Large intestine (tissue), 3 donors: ENCODE measurements at regions not wholly inside any gene's neighbourhood (a gene's known extent, or its start where the extent isn't known, plus 50 kb on each side); places are given as distances from the start of the nearest gene placed in this dataset.
"Not testable (repeated sequence)": the region's sequence is repeated elsewhere in the genome, so short reads cannot be mapped to it uniquely, and the experiment has no call there.

Source experiments
- DNase-seq, 2 donors: peaks; one replicate each; pipeline versions ENCODE4 v3.0.0 to v3.0.0-alpha.2; 2013
- H3K27ac ChIP-seq: one replicate; pipeline ENCODE4 v1.5.1; 2013; ENCODE audit warnings: low read length
- H3K27me3 ChIP-seq: 2 replicates; pipeline ENCODE4 v1.6.1; 2013; ENCODE audit warnings: low read length; ENCODE audit not compliant: control insufficient read depth, insufficient read depth
- H3K36me3 ChIP-seq: 2 replicates; pipeline ENCODE4 v1.6.1; 2013; ENCODE audit warnings: low read length; ENCODE audit not compliant: control insufficient read depth, insufficient read depth
- H3K4me1 ChIP-seq: one replicate; pipeline ENCODE4 v1.6.1; 2013; ENCODE audit warnings: low read length; ENCODE audit not compliant: control insufficient read depth, insufficient read depth
- H3K4me3 ChIP-seq: one replicate; pipeline ENCODE4 v1.5.1; 2013; ENCODE audit warnings: low read length
- H3K9me3 ChIP-seq: one replicate; pipeline ENCODE4 v1.6.1; 2013; ENCODE audit warnings: mild to moderate bottlenecking, low read depth, low read length, moderate library complexity; ENCODE audit not compliant: control insufficient read depth
- WGBS: methylation state at CpG from one replicate; pipeline ENCODE4 v1.1.5; 2013; ENCODE audit warnings: low lambda C conversion rate; ENCODE audit not compliant: insufficient coverage; 5-methylcytosine and 5-hydroxymethylcytosine counted together

- no CpG with 5 or more reads among the region's 17 CpGs for WGBS
- H3K4me1 ChIP-seq = no peaks in the 10 kb centered on the region
- peak; percentile 39 to 40 for DNase-seq
Observed at GRCh38 chr22:48757985-48758561, 1069.6 kb downstream of the BRD1 start.

GRCh38 chr22:48757581-48757980, 1070.1 kb downstream of the BRD1 start:
- H3K4me3 ChIP-seq = no peak overlapping the region
- H3K4me1 ChIP-seq = no peaks in the 10 kb centered on the region
- H3K9me3 ChIP-seq = no peaks in the 10 kb centered on the region
- WGBS = no CpG with 5 or more reads among the region's 7 CpGs
- H3K27me3 ChIP-seq = no peaks in the 10 kb centered on the region
- DNase-seq = no peak
- H3K36me3 ChIP-seq = no peaks in the 10 kb centered on the region
- no peak overlapping the region for H3K27ac ChIP-seq

More at GRCh38 chr22:48757985-48758561, 1069.6 kb downstream of the BRD1 start:
- no peaks in the 10 kb centered on the region for H3K9me3 ChIP-seq
- H3K4me3 ChIP-seq = no peak overlapping the region
- H3K27ac ChIP-seq = no peak overlapping the region
- no peaks in the 10 kb centered on the region for H3K36me3 ChIP-seq
- no peaks in the 10 kb centered on the region for H3K27me3 ChIP-seq

GRCh38 chr22:48757135-48757534, 1070.5 kb downstream of the BRD1 start:
- H3K36me3 ChIP-seq, H3K27ac ChIP-seq, DNase-seq, H3K27me3 ChIP-seq, H3K4me1 ChIP-seq, H3K4me3 ChIP-seq, H3K9me3 ChIP-seq: not testable (repeated sequence)
- WGBS = no CpG with 5 or more reads among the region's 1 CpG

DNA sequence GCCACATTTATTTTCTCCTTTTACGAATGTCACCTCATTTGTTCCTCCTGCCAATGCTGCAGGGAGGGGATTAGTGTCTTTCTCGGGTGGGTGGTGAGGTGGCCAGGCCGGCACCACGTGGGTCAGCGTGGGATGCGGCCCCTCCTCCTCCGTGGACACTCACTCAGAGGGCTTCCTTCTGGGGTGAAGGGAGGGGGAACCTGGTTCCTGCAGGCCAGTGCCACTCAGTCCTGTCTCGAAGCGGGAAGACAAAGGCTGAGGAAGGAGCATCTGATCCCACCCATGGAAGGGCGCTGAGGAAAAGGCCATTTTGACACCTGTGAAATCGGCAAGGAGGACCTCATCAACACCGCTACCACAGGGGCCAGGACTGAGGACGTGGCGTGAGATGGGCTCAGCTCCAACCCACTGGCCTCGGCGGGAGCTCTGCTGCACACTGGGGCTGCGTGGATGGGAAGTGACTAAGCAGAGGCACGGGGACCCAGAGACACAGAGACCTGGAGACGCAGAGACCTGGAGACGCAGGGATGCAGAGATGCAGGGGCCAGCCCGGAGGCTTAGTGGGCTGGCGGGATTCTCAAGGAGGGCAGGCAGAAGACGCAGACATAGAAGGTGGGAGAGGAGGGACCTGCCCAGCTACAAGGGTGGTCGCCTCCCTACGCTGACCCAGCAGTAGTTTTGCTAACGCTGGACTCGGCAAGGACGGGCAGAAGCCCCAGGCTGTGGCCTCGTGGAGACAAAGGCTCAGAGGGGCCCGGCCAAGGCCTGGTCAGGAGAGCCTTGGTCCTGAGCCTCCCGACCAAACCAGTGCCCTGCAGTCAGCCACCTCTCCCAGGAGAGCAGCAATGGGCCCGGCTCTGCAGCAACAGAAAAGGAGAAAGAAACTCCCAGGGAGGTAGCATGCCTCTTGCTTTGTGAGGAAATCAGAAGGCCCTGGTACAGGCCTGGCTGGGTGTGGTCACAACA, 1071.2 kb downstream of the BRD1 start:
- H3K4me1 ChIP-seq = no peaks in the 10 kb centered on the region
- no peak overlapping the region for H3K4me3 ChIP-seq
- no peaks in the 10 kb centered on the region for H3K36me3 ChIP-seq
- no peak overlapping the region for H3K27ac ChIP-seq
- H3K27me3 ChIP-seq = no peaks in the 10 kb centered on the region
- DNase-seq = no peak
- no peaks in the 10 kb centered on the region for H3K9me3 ChIP-seq
- no CpG with 5 or more reads among the region's 32 CpGs for WGBS

DNA sequence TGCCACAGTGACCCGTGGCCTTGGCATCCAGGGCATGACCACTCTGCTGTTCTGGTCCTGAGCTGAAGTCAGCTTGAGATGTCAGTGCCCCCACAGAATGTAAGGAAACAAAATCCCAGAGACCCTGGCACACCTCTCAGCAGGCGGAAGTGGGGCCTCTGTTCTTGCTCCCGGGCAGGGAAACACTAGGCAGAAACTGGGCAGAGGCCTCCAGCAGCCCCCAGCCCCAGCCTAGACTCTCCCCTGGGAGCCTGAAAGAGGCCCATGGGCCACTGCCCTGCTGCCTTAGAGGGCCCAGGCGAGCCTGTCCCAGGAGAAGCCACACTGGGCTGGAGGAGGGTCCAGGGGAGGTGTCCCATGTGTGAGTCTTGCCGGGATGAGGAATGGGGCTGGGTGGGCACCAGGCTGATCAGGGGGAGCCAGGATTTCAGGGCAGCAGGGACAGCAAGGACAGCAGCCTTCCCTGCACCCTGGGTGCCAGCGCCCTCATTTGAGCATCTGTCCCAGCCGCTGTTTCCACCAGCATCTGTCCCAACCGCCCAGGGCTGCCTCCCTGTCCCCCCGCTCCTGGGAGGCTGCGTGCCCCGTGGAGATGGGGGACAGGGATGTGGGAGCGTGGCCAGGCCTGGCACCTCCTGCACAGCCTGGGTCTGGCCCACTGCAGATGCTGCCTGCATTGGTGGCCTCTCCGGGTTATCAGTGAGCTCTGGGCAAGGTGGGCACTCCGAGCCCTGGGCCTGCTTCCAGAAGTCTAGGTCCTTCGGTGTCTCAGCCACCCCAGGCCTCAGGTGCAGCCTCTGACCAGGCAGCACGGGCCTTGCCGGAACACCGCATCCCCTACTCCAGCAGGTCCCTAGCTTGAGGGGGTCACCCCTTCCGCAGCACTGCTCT, 1072.4 kb downstream of the BRD1 start:
- Histone ChIP-seq H3K9me3 (peaks cover 5% of the 10 kb centered on the region), H3K27ac (no peak overlapping the region), H3K4me3 (no peak overlapping the region), H3K36me3 (no peaks in the 10 kb centered on the region), H3K4me1 (no peaks in the 10 kb centered on the region), H3K27me3 (no peaks in the 10 kb centered on the region)
- no CpG with 5 or more reads among the region's 19 CpGs for WGBS
- no peak for DNase-seq

GRCh38 chr22:48754611-48755058, 1073.0 kb downstream of the BRD1 start:
- Histone ChIP-seq H3K27ac (no peak overlapping the region), H3K4me1 (no peaks in the 10 kb centered on the region), H3K4me3 (no peak overlapping the region), H3K27me3 (no peaks in the 10 kb centered on the region), H3K36me3 (no peaks in the 10 kb centered on the region), H3K9me3 (peaks cover 5% of the 10 kb centered on the region)
- no CpG with 5 or more reads among the region's 10 CpGs for WGBS
- no peak for DNase-seq

- Histone ChIP-seq H3K9me3 (peaks cover 5% of the 10 kb centered on the region), H3K27ac (no peak overlapping the region), H3K4me3 (no peak overlapping the region), H3K27me3 (no peaks in the 10 kb centered on the region), H3K4me1 (no peaks in the 10 kb centered on the region), H3K36me3 (no peaks in the 10 kb centered on the region)
- 100% methylated on average over 2 of the region's 25 CpGs for WGBS
- DNase-seq = no peak
Observed at GRCh38 chr22:48753752-48754517, 1073.7 kb downstream of the BRD1 start.

DNA sequence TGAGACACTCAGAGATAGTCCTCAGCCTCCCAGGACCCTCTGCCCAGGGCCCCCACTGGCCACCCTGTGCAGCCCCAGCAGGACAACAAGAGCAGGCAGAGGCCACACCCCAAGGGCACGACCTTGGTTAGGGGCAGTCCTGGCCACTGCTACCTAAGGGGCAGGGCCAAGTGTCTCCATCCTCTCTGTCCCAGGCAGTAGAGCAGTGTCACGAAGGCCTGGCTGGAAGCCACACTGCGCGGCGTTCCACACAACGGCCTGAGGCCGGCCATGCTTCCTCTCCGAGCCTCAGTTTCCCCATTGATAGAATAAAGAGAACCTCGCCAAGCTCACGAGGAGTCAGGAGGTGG, 1074.3 kb downstream of the BRD1 start:
- H3K9me3 ChIP-seq = peaks cover 5% of the 10 kb centered on the region
- DNase-seq = no peak
- WGBS = no CpG with 5 or more reads among the region's 10 CpGs
- H3K4me1 ChIP-seq = no peaks in the 10 kb centered on the region
- no peaks in the 10 kb centered on the region for H3K27me3 ChIP-seq
- H3K27ac ChIP-seq = no peak overlapping the region
- no peaks in the 10 kb centered on the region for H3K36me3 ChIP-seq
- H3K4me3 ChIP-seq = no peak overlapping the region

- Histone ChIP-seq H3K36me3 (no peaks in the 10 kb centered on the region), H3K27ac (no peak overlapping the region), H3K27me3 (no peaks in the 10 kb centered on the region), H3K4me3 (no peak overlapping the region), H3K4me1 (no peaks in the 10 kb centered on the region), H3K9me3 (peaks cover 5% of the 10 kb centered on the region)
- no peak for DNase-seq
- no CpG with 5 or more reads among the region's 22 CpGs for WGBS
Observed at GRCh38 chr22:48752451-48753380, 1075.0 kb downstream of the BRD1 start.
